CD14-positive monocyte (primary cell): ENCODE measurements at regions not wholly inside any gene's neighbourhood (a gene's known extent, or its start where the extent isn't known, plus 50 kb on each side); places are given as distances from the start of the nearest gene placed in this dataset.
"Not testable (repeated sequence)": the region's sequence is repeated elsewhere in the genome, so short reads cannot be mapped to it uniquely, and the experiment has no call there.

Experiments
- DNase-seq, 3 donors: peaks; one replicate each; pipeline ENCODE4 v3.0.0-alpha.2; 2011 to 2022
- H2AFZ ChIP-seq: 2 replicates; pipeline ENCODE4 v1.6.0; 2012; ENCODE audit warnings: mild to moderate bottlenecking, low read depth, low read length, inconsistent platforms; ENCODE audit not compliant: insufficient read depth, poor library complexity, severe bottlenecking
- H3K27ac ChIP-seq, 2 donors: 1 replicate in 1 of 2; 2 replicates in 1 of 2; pipeline ENCODE4 v1.5.1; 2012 to 2013; ENCODE audit warnings: low read length in 2 of 2, control low read depth in 1 of 2, inconsistent platforms in 1 of 2, low read depth in 1 of 2, mild to moderate bottlenecking in 1 of 2
- H3K27me3 ChIP-seq, 2 donors: one replicate each; pipeline versions ENCODE4 v1.6.0 to v1.6.1; 2011 to 2013; ENCODE audit warnings: low read length in 2 of 2; ENCODE audit not compliant: control insufficient read depth in 2 of 2, insufficient read depth in 2 of 2
- H3K36me3 ChIP-seq, 2 donors: replicated peaks in 1 of 2; 1 replicate in 1 of 2; 2 replicates in 1 of 2; pipeline versions ENCODE4 v1.5.1 to v1.6.1; 2012 to 2013; ENCODE audit warnings: low read length in 2 of 2, control low read depth in 1 of 2, inconsistent platforms in 1 of 2, mild to moderate bottlenecking in 1 of 2; ENCODE audit not compliant: insufficient read depth in 2 of 2, control insufficient read depth in 1 of 2
- H3K4me1 ChIP-seq, 2 donors: 1 replicate in 1 of 2; 2 replicates in 1 of 2; pipeline versions ENCODE4 v1.5.1 to v1.6.1; 2012 to 2013; ENCODE audit warnings: low read length in 2 of 2, control low read depth in 1 of 2, inconsistent platforms in 1 of 2, mild to moderate bottlenecking in 1 of 2, moderate library complexity in 1 of 2; ENCODE audit not compliant: insufficient read depth in 2 of 2, control insufficient read depth in 1 of 2
- H3K4me2 ChIP-seq: replicated peaks from 2 replicates; pipeline ENCODE3; 2012; ENCODE audit warnings: low read length, moderate library complexity, mild to moderate bottlenecking; ENCODE audit not compliant: poor library complexity, severe bottlenecking; ENCODE audit errors: extremely low read depth
- H3K4me3 ChIP-seq, 3 experiments: fragments of 200-600 bp in 1 of 3; sonication (generic) in 1 of 3; replicated peaks in 1 of 3; 1 replicate in 2 of 3; 2 replicates in 1 of 3; pipeline ENCODE4 v1.5.1; 2011 to 2013; ENCODE audit warnings: low read length in 3 of 3, mild to moderate bottlenecking in 3 of 3, control low read depth in 2 of 3, low read depth in 2 of 3, inconsistent platforms in 1 of 3, moderate library complexity in 1 of 3
- H3K79me2 ChIP-seq: 2 replicates; pipeline ENCODE4 v1.6.0; 2012; ENCODE audit warnings: mild to moderate bottlenecking, control low read depth, inconsistent platforms, low read length, moderate library complexity; ENCODE audit not compliant: insufficient read depth
- H3K9ac ChIP-seq: 2 replicates; pipeline ENCODE4 v1.6.0; 2017; ENCODE audit warnings: low read length, mild to moderate bottlenecking; ENCODE audit not compliant: insufficient read depth, poor library complexity, severe bottlenecking
- H3K9me3 ChIP-seq, 2 donors: replicated peaks in 1 of 2; 1 replicate in 1 of 2; 2 replicates in 1 of 2; pipeline versions ENCODE4 v1.5.1 to v1.6.1; 2012 to 2013; ENCODE audit warnings: low read length in 2 of 2, control low read depth in 1 of 2; ENCODE audit not compliant: control insufficient read depth in 1 of 2, insufficient read depth in 1 of 2
- H4K20me1 ChIP-seq: 2 replicates; pipeline ENCODE4 v1.6.0; 2012; ENCODE audit warnings: mild to moderate bottlenecking, low read length, control low read depth, moderate library complexity; ENCODE audit not compliant: insufficient read depth
- H3K27ac Mint-ChIP-seq, 7 donors: one replicate each; pipeline ENCODE4 v1.8.0; 2020; ENCODE audit warnings: mild to moderate bottlenecking in 7 of 7, mixed read lengths in 7 of 7, moderate library complexity in 6 of 7, inconsistent platforms in 2 of 7
- H3K27me3 Mint-ChIP-seq, 3 donors: one replicate each; pipeline ENCODE4 v1.8.0; 2021 to 2022; ENCODE audit warnings: low read depth in 3 of 3, mild to moderate bottlenecking in 3 of 3, mixed read lengths in 3 of 3, moderate library complexity in 3 of 3, inconsistent platforms in 1 of 3
- H3K36me3 Mint-ChIP-seq, 2 donors: one replicate each; pipeline ENCODE4 v1.8.0; 2020; ENCODE audit warnings: mixed read lengths in 2 of 2, inconsistent platforms in 1 of 2, mild to moderate bottlenecking in 1 of 2
- H3K4me1 Mint-ChIP-seq: one replicate; pipeline ENCODE4 v1.8.0; 2020; ENCODE audit warnings: mild to moderate bottlenecking, mixed read lengths
- H3K4me3 Mint-ChIP-seq, 2 donors: one replicate each; pipeline ENCODE4 v1.8.0; 2020; ENCODE audit warnings: mild to moderate bottlenecking in 2 of 2, mixed read lengths in 2 of 2, moderate library complexity in 1 of 2
- H3K9me3 Mint-ChIP-seq, 7 donors: one replicate each; pipeline ENCODE4 v1.8.0; 2020 to 2022; ENCODE audit warnings: mixed read lengths in 7 of 7, mild to moderate bottlenecking in 6 of 7, moderate library complexity in 6 of 7, inconsistent platforms in 2 of 7
- WGBS: methylation state at CpG from one replicate; pipeline ENCODE4 v1.1.5; 2013; ENCODE audit warnings: missing lambda C conversion rate; ENCODE audit not compliant: insufficient coverage; 5-methylcytosine and 5-hydroxymethylcytosine counted together
- intact Hi-C, 2 donors: fragments of 100-400 bp; cut with micrococcal nuclease; formaldehyde crosslinking; loops; one replicate each; pipeline versions ENCODE4 v1.15.0 to v1.15.1; 2023

- DNase-seq, H3K79me2 ChIP-seq, H3K9me3 Mint-ChIP-seq, H3K36me3 Mint-ChIP-seq, H2AFZ ChIP-seq, H3K9ac ChIP-seq, H4K20me1 ChIP-seq, H3K4me2 ChIP-seq, H3K27ac ChIP-seq, intact Hi-C loops, H3K36me3 ChIP-seq, H3K9me3 ChIP-seq, H3K27me3 ChIP-seq, H3K4me1 ChIP-seq, H3K27ac Mint-ChIP-seq, H3K4me1 Mint-ChIP-seq: not testable (repeated sequence)
- Mint-ChIP-seq H3K4me3 (peak overlapping the region in 1 of 2 donors; percentile 42), H3K27me3 (peaks cover 2 to 39% (median 17%) of the 10 kb centered on the region in 3 donors)
- no CpG with 5 or more reads among the region's 70 CpGs for WGBS
- H3K4me3 ChIP-seq: peak overlapping the region; percentile 43 to 46 (median 45)
These were observed 50.9 kb upstream of the APOD start for GRCh38 chr3:195634426-195635261.
